GM12872 (cell line): ENCODE measurements at regions not wholly inside any gene's neighbourhood (a gene's known extent, or its start where the extent isn't known, plus 50 kb on each side); places are given as distances from the start of the nearest gene placed in this dataset.

Source experiments
- CTCF ChIP-seq: IDR thresholded peaks from 3 replicates; pipeline ENCODE4 v1.5.1; 2011; ENCODE audit warnings: low read depth, mild to moderate bottlenecking, low read length, moderate library complexity; ENCODE audit not compliant: insufficient read depth

GRCh38 chr19:41495589-41495988 lies 52.6 kb downstream of the ERICH4 start:
- TF ChIP-seq CTCF = no peak

- no peak for TF ChIP-seq CTCF
These were observed 56.9 kb downstream of the ERICH4 start for GRCh38 chr19:41499899-41500298.

GRCh38 chr19:41500443-41500842 lies 57.5 kb downstream of the ERICH4 start:
- no peak for TF ChIP-seq CTCF

- TF ChIP-seq CTCF = no peak
These were observed 58.9 kb downstream of the ERICH4 start for GRCh38 chr19:41501854-41502253.

- no peak for TF ChIP-seq CTCF
These were observed 62.1 kb downstream of the ERICH4 start for GRCh38 chr19:41505105-41505504.

GRCh38 chr19:41510484-41510883 lies 65.5 kb upstream of the CEACAM21 start:
- no peak for TF ChIP-seq CTCF

GRCh38 chr19:41511628-41512027 lies 64.3 kb upstream of the CEACAM21 start:
- no peak for TF ChIP-seq CTCF
